ENCODE measurements at regions not wholly inside any gene's neighbourhood (a gene's known extent, or its start where the extent isn't known, plus 50 kb on each side); places are given as distances from the start of the nearest gene placed in this dataset.

GRCh38 chr2:53474914-53475313, 292.7 kb upstream of the CHAC2 start:
- peaks cover 5% of the 10 kb centered on the region for H3K4me1 Mint-ChIP-seq (ENCODE audit: unreplicated experiment)
- H3K27ac Mint-ChIP-seq (ENCODE audit: unreplicated experiment) = no peak overlapping the region
- no peaks in the 10 kb centered on the region for H3K36me3 Mint-ChIP-seq (ENCODE audit: unreplicated experiment)

GRCh38 chr2:53473775-53474311, 293.8 kb upstream of the CHAC2 start:
- no peaks in the 10 kb centered on the region for H3K27me3 Mint-ChIP-seq (ENCODE audit: unreplicated experiment)
- no peak overlapping the region for H3K27ac Mint-ChIP-seq (ENCODE audit: unreplicated experiment)
- no peaks in the 10 kb centered on the region for H3K36me3 Mint-ChIP-seq (ENCODE audit: unreplicated experiment)
- H3K4me3 Mint-ChIP-seq (ENCODE audit: unreplicated experiment) = no peak overlapping the region
- H3K4me1 Mint-ChIP-seq (ENCODE audit: unreplicated experiment) = peaks cover 5% of the 10 kb centered on the region
- no peak for TF ChIP-seq CTCF (IDR thresholded peaks at IDR 0.05)
- H3K9me3 Mint-ChIP-seq (ENCODE audit: unreplicated experiment) = no peaks in the 10 kb centered on the region
- DNase-seq (ENCODE audit: extremely low spot score, unreplicated experiment) = no peak

More at GRCh38 chr2:53474914-53475313, 292.7 kb upstream of the CHAC2 start:
- no peak for DNase-seq (ENCODE audit: extremely low spot score, unreplicated experiment)
- no peaks in the 10 kb centered on the region for H3K9me3 Mint-ChIP-seq (ENCODE audit: unreplicated experiment)
- H3K27me3 Mint-ChIP-seq (ENCODE audit: unreplicated experiment) = no peaks in the 10 kb centered on the region
- TF ChIP-seq CTCF (IDR thresholded peaks at IDR 0.05) = no peak
- no peak overlapping the region for H3K4me3 Mint-ChIP-seq (ENCODE audit: unreplicated experiment)

- no peaks in the 10 kb centered on the region for H3K27me3 Mint-ChIP-seq (ENCODE audit: unreplicated experiment)
- H3K27ac Mint-ChIP-seq (ENCODE audit: unreplicated experiment) = no peak overlapping the region
These were observed 294.4 kb upstream of the CHAC2 start for GRCh38 chr2:53473236-53473635.

GRCh38 chr2:53467467-53468180, 300.0 kb upstream of the CHAC2 start:
- TF ChIP-seq CTCF (IDR thresholded peaks at IDR 0.05) = no peak
- H3K27me3 Mint-ChIP-seq (ENCODE audit: unreplicated experiment) = peaks cover 13% of the 10 kb centered on the region
- H3K9me3 Mint-ChIP-seq (ENCODE audit: unreplicated experiment) = no peaks in the 10 kb centered on the region
- H3K27ac Mint-ChIP-seq (ENCODE audit: unreplicated experiment) = no peak overlapping the region
- H3K4me3 Mint-ChIP-seq (ENCODE audit: unreplicated experiment) = no peak overlapping the region
- no peaks in the 10 kb centered on the region for H3K4me1 Mint-ChIP-seq (ENCODE audit: unreplicated experiment)
- DNase-seq (ENCODE audit: extremely low spot score, unreplicated experiment) = no peak
- H3K36me3 Mint-ChIP-seq (ENCODE audit: unreplicated experiment) = no peaks in the 10 kb centered on the region

More at GRCh38 chr2:53473236-53473635, 294.4 kb upstream of the CHAC2 start:
- Mint-ChIP-seq H3K36me3 (ENCODE audit: unreplicated experiment) (no peaks in the 10 kb centered on the region), H3K4me3 (ENCODE audit: unreplicated experiment) (no peak overlapping the region), H3K9me3 (ENCODE audit: unreplicated experiment) (no peaks in the 10 kb centered on the region), H3K4me1 (ENCODE audit: unreplicated experiment) (peaks cover 5% of the 10 kb centered on the region)
- TF ChIP-seq CTCF (IDR thresholded peaks at IDR 0.05) = no peak
- DNase-seq (ENCODE audit: extremely low spot score, unreplicated experiment) = no peak

GRCh38 chr2:53463806-53464726, 303.5 kb upstream of the CHAC2 start:
- Mint-ChIP-seq H3K4me3 (ENCODE audit: unreplicated experiment) (no peak overlapping the region), H3K27ac (ENCODE audit: unreplicated experiment) (no peak overlapping the region), H3K4me1 (ENCODE audit: unreplicated experiment) (no peaks in the 10 kb centered on the region), H3K27me3 (ENCODE audit: unreplicated experiment) (peaks cover 13% of the 10 kb centered on the region), H3K9me3 (ENCODE audit: unreplicated experiment) (no peaks in the 10 kb centered on the region), H3K36me3 (ENCODE audit: unreplicated experiment) (no peaks in the 10 kb centered on the region)
- no peak for DNase-seq (ENCODE audit: extremely low spot score, unreplicated experiment)
- no peak for TF ChIP-seq CTCF (IDR thresholded peaks at IDR 0.05)
